Activated T-cell treated with anti-CD3 and anti-CD28 coated beads, Interleukin-2, amount 50 U/mL, for 4 hours (primary cell): ENCODE measurements at regions not wholly inside any gene's neighbourhood (a gene's known extent, or its start where the extent isn't known, plus 50 kb on each side); places are given as distances from the start of the nearest gene placed in this dataset.

Source experiments
- ATAC-seq, 2 donors: fragments of 200-7000 bp; cut with Tn5 transposase; one replicate each; pipeline ENCODE4 v1.10.0; 2021
- DNase-seq: peaks from one replicate; pipeline ENCODE4 v3.0.0-alpha.2; 2020
- H3K27me3 Mint-ChIP-seq: one replicate; pipeline ENCODE4 v1.8.0; 2021; ENCODE audit warnings: low read depth, mixed read lengths
- H3K36me3 Mint-ChIP-seq: one replicate; pipeline ENCODE4 v1.8.0; 2022; ENCODE audit warnings: mixed read lengths; ENCODE audit not compliant: insufficient read depth
- H3K4me1 Mint-ChIP-seq: one replicate; pipeline ENCODE4 v1.8.0; 2021; ENCODE audit warnings: low read depth, mixed read lengths
- H3K4me3 Mint-ChIP-seq: one replicate; pipeline ENCODE4 v1.8.0; 2021; ENCODE audit warnings: mild to moderate bottlenecking, moderate library complexity, mixed read lengths
- H3K9me3 Mint-ChIP-seq: one replicate; pipeline ENCODE4 v1.8.0; 2021; ENCODE audit warnings: mixed read lengths

GRCh38 chr1:239893127-239893731 is 198.5 kb upstream of the FMN2 start:
- no peak for DNase-seq
- H3K4me3 Mint-ChIP-seq: no peak overlapping the region
- peaks cover 3% of the 10 kb centered on the region for H3K4me1 Mint-ChIP-seq
- peaks cover 4% of the 10 kb centered on the region for H3K27me3 Mint-ChIP-seq
- ATAC-seq: no peak
- no peaks in the 10 kb centered on the region for H3K36me3 Mint-ChIP-seq
- H3K9me3 Mint-ChIP-seq: no peaks in the 10 kb centered on the region

- peaks cover 4% of the 10 kb centered on the region for H3K27me3 Mint-ChIP-seq
- no peak overlapping the region for H3K4me3 Mint-ChIP-seq
- H3K36me3 Mint-ChIP-seq: no peaks in the 10 kb centered on the region
- no peak for ATAC-seq
- no peak for DNase-seq
- H3K9me3 Mint-ChIP-seq: no peaks in the 10 kb centered on the region
- peaks cover 3% of the 10 kb centered on the region for H3K4me1 Mint-ChIP-seq
These were observed 195.1 kb upstream of the FMN2 start for GRCh38 chr1:239896569-239896968.

GRCh38 chr1:239896980-239897379 is 194.7 kb upstream of the FMN2 start:
- Mint-ChIP-seq H3K4me1 (peaks cover 3% of the 10 kb centered on the region), H3K36me3 (no peaks in the 10 kb centered on the region), H3K9me3 (no peaks in the 10 kb centered on the region), H3K27me3 (peaks cover 4% of the 10 kb centered on the region), H3K4me3 (no peak overlapping the region)
- DNase-seq (no peak), ATAC-seq (no peak)

GRCh38 chr1:239897458-239897857 is 194.2 kb upstream of the FMN2 start:
- H3K27me3 Mint-ChIP-seq: peaks cover 4% of the 10 kb centered on the region
- no peak overlapping the region for H3K4me3 Mint-ChIP-seq
- peaks cover 3% of the 10 kb centered on the region for H3K4me1 Mint-ChIP-seq
- no peaks in the 10 kb centered on the region for H3K9me3 Mint-ChIP-seq
- ATAC-seq (no peak), DNase-seq (no peak)
- H3K36me3 Mint-ChIP-seq: no peaks in the 10 kb centered on the region

GRCh38 chr1:239898062-239898730 is 193.5 kb upstream of the FMN2 start:
- H3K27me3 Mint-ChIP-seq: peaks cover 7% of the 10 kb centered on the region
- peak; percentile 80 to 82 for ATAC-seq
- no peaks in the 10 kb centered on the region for H3K9me3 Mint-ChIP-seq
- peak; percentile 66 for DNase-seq
- H3K36me3 Mint-ChIP-seq: no peaks in the 10 kb centered on the region
- peaks cover 3% of the 10 kb centered on the region for H3K4me1 Mint-ChIP-seq
- H3K4me3 Mint-ChIP-seq: no peak overlapping the region

GRCh38 chr1:239899747-239900146 is 191.9 kb upstream of the FMN2 start:
- peaks cover 3% of the 10 kb centered on the region for H3K4me1 Mint-ChIP-seq
- H3K27me3 Mint-ChIP-seq: peaks cover 7% of the 10 kb centered on the region
- no peak overlapping the region for H3K4me3 Mint-ChIP-seq
- no peak for DNase-seq
- no peak for ATAC-seq
- no peaks in the 10 kb centered on the region for H3K36me3 Mint-ChIP-seq
- no peaks in the 10 kb centered on the region for H3K9me3 Mint-ChIP-seq

GRCh38 chr1:239906394-239906793 is 185.3 kb upstream of the FMN2 start:
- no peaks in the 10 kb centered on the region for H3K36me3 Mint-ChIP-seq
- no peak for ATAC-seq
- H3K4me3 Mint-ChIP-seq: no peak overlapping the region
- peaks cover 4% of the 10 kb centered on the region for H3K27me3 Mint-ChIP-seq
- H3K9me3 Mint-ChIP-seq: no peaks in the 10 kb centered on the region
- no peaks in the 10 kb centered on the region for H3K4me1 Mint-ChIP-seq
- DNase-seq: no peak

GRCh38 chr1:239909898-239910297 is 181.8 kb upstream of the FMN2 start:
- Mint-ChIP-seq H3K9me3 (no peaks in the 10 kb centered on the region), H3K36me3 (no peaks in the 10 kb centered on the region), H3K4me1 (no peaks in the 10 kb centered on the region), H3K27me3 (no peaks in the 10 kb centered on the region), H3K4me3 (no peak overlapping the region)
- DNase-seq (no peak), ATAC-seq (no peak)

GRCh38 chr1:239912471-239912870 is 179.2 kb upstream of the FMN2 start:
- no peak for DNase-seq
- no peaks in the 10 kb centered on the region for H3K36me3 Mint-ChIP-seq
- H3K27me3 Mint-ChIP-seq: peaks cover 3% of the 10 kb centered on the region
- no peak for ATAC-seq
- H3K9me3 Mint-ChIP-seq: no peaks in the 10 kb centered on the region
- H3K4me3 Mint-ChIP-seq: no peak overlapping the region
- H3K4me1 Mint-ChIP-seq: no peaks in the 10 kb centered on the region

GRCh38 chr1:239913141-239913585 is 178.5 kb upstream of the FMN2 start:
- Mint-ChIP-seq H3K9me3 (no peaks in the 10 kb centered on the region), H3K4me1 (no peaks in the 10 kb centered on the region), H3K27me3 (peaks cover 3% of the 10 kb centered on the region), H3K36me3 (no peaks in the 10 kb centered on the region), H3K4me3 (no peak overlapping the region)
- ATAC-seq: no peak
- no peak for DNase-seq

- no peaks in the 10 kb centered on the region for H3K9me3 Mint-ChIP-seq
- ATAC-seq: no peak
These were observed 176.9 kb upstream of the FMN2 start for GRCh38 chr1:239914751-239915231.

GRCh38 chr1:239918634-239919033 is 173.0 kb upstream of the FMN2 start:
- H3K4me3 Mint-ChIP-seq: no peak overlapping the region
- H3K27me3 Mint-ChIP-seq: peaks cover 3% of the 10 kb centered on the region
- DNase-seq (no peak), ATAC-seq (no peak)
- H3K36me3 Mint-ChIP-seq: no peaks in the 10 kb centered on the region
- no peaks in the 10 kb centered on the region for H3K9me3 Mint-ChIP-seq
- H3K4me1 Mint-ChIP-seq: no peaks in the 10 kb centered on the region

More at GRCh38 chr1:239914751-239915231, 176.9 kb upstream of the FMN2 start:
- H3K27me3 Mint-ChIP-seq: peaks cover 3% of the 10 kb centered on the region
- H3K36me3 Mint-ChIP-seq: no peaks in the 10 kb centered on the region
- H3K4me1 Mint-ChIP-seq: no peaks in the 10 kb centered on the region
- DNase-seq: no peak
- no peak overlapping the region for H3K4me3 Mint-ChIP-seq

- ATAC-seq (no peak), DNase-seq (no peak)
- H3K27me3 Mint-ChIP-seq: peaks cover 3% of the 10 kb centered on the region
- no peaks in the 10 kb centered on the region for H3K4me1 Mint-ChIP-seq
- H3K9me3 Mint-ChIP-seq: no peaks in the 10 kb centered on the region
- no peaks in the 10 kb centered on the region for H3K36me3 Mint-ChIP-seq
- H3K4me3 Mint-ChIP-seq: no peak overlapping the region
These were observed 171.5 kb upstream of the FMN2 start for GRCh38 chr1:239920214-239920613.

- H3K27me3 Mint-ChIP-seq: no peaks in the 10 kb centered on the region
- DNase-seq: no peak
- H3K4me3 Mint-ChIP-seq: no peak overlapping the region
- no peaks in the 10 kb centered on the region for H3K36me3 Mint-ChIP-seq
- H3K9me3 Mint-ChIP-seq: no peaks in the 10 kb centered on the region
- no peak for ATAC-seq
- no peaks in the 10 kb centered on the region for H3K4me1 Mint-ChIP-seq
These were observed 168.7 kb upstream of the FMN2 start for GRCh38 chr1:239922778-239923522.
